BE2C (cell line): ENCODE measurements at regions not wholly inside any gene's neighbourhood (a gene's known extent, or its start where the extent isn't known, plus 50 kb on each side); places are given as distances from the start of the nearest gene placed in this dataset.

Experiments
- DNase-seq: peaks from one replicate; pipeline ENCODE4 v3.0.0-alpha.2; 2020
- H3K27me3 ChIP-seq: fragments of 250-450 bp; sonication (Bioruptor Pico); 2 replicates; pipeline ENCODE4 v1.5.1; 2020; ENCODE audit warnings: mild to moderate bottlenecking
- H3K36me3 ChIP-seq: fragments of 250-450 bp; sonication (Bioruptor Pico); 2 replicates; pipeline ENCODE4 v1.5.1; 2020; ENCODE audit warnings: mild to moderate bottlenecking
- H3K4me1 ChIP-seq: fragments of 250-450 bp; sonication (Bioruptor Pico); 2 replicates; pipeline ENCODE4 v1.5.1; 2020
- H3K4me3 ChIP-seq: 2 replicates; pipeline ENCODE4 v1.5.1; 2011; ENCODE audit warnings: low read depth, low read length
- H3K9me3 ChIP-seq: fragments of 250-450 bp; sonication (Bioruptor Pico); 2 replicates; pipeline ENCODE4 v1.5.1; 2020
- TF ChIP-seq, protein P1 (sequence below): IDR thresholded peaks from 2 replicates; pipeline ENCODE4 v1.5.1; 2012; ENCODE audit warnings: mild to moderate bottlenecking, low read depth, low read length

DNA sequence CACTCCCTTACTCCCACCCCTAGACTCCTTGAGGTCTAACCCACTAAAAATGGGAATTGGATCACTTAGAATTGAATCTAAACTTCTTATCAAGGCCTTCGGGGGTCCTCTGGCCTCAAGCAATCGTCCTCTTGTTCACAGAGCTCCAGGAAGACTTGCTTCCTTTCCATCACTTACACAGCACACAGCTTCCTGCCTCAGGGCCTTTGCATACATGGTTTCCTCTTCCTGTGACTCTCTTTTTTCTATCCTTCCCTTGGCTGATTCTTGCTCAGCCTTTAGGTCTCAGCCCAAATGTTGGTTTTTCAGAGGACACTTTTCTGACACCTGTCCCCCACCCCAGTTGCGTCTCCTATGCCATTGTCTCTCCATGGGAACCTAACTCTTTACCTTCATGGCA, 50.0 kb upstream of the ALDH1B1 start:
- no peaks in the 10 kb centered on the region for H3K4me1 ChIP-seq
- no peak overlapping the region for H3K4me3 ChIP-seq
- DNase-seq, result no peak
- no peaks in the 10 kb centered on the region; the same call in 1 of the 2 replicates for H3K9me3 ChIP-seq
- no peaks in the 10 kb centered on the region for H3K36me3 ChIP-seq
- TF ChIP-seq, protein P1, sequence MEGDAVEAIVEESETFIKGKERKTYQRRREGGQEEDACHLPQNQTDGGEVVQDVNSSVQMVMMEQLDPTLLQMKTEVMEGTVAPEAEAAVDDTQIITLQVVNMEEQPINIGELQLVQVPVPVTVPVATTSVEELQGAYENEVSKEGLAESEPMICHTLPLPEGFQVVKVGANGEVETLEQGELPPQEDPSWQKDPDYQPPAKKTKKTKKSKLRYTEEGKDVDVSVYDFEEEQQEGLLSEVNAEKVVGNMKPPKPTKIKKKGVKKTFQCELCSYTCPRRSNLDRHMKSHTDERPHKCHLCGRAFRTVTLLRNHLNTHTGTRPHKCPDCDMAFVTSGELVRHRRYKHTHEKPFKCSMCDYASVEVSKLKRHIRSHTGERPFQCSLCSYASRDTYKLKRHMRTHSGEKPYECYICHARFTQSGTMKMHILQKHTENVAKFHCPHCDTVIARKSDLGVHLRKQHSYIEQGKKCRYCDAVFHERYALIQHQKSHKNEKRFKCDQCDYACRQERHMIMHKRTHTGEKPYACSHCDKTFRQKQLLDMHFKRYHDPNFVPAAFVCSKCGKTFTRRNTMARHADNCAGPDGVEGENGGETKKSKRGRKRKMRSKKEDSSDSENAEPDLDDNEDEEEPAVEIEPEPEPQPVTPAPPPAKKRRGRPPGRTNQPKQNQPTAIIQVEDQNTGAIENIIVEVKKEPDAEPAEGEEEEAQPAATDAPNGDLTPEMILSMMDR, result no peak
- no peaks in the 10 kb centered on the region for H3K27me3 ChIP-seq

GRCh38 chr9:38342096-38342495, 50.4 kb upstream of the ALDH1B1 start:
- TF ChIP-seq, protein P1, result no peak
- Histone ChIP-seq H3K4me1 (no peaks in the 10 kb centered on the region), H3K4me3 (no peak overlapping the region), H3K27me3 (no peaks in the 10 kb centered on the region), H3K36me3 (no peaks in the 10 kb centered on the region), H3K9me3 (no peaks in the 10 kb centered on the region; the same call in 1 of the 2 replicates)
- no peak for DNase-seq

DNA sequence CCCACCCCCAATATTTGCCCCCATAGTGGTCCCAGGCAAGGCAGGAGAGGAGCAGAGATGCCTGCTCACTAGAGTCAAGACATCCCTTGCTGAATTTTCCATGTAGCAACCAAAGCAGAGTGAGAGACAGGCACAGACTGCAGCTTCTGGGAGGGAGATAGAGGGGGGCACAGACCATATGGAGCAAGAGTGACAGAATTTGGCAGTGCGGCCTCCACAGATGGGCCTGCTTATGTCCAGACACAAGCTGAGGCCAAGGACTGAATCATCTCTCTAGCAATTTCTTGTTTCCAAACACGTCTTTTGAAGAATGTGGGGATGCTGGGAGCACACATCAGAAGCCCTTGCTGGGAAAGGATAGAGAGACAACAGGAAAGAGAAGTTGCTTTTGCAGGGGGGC, 53.0 kb upstream of the ALDH1B1 start:
- no peaks in the 10 kb centered on the region; the same call in 1 of the 2 replicates for H3K9me3 ChIP-seq
- H3K4me3 ChIP-seq, result no peak overlapping the region
- no peaks in the 10 kb centered on the region for H3K4me1 ChIP-seq
- no peaks in the 10 kb centered on the region for H3K36me3 ChIP-seq
- TF ChIP-seq, protein P1, result no peak
- no peaks in the 10 kb centered on the region for H3K27me3 ChIP-seq
- DNase-seq, result no peak

GRCh38 chr9:38339087-38339486, 53.4 kb upstream of the ALDH1B1 start:
- Histone ChIP-seq H3K9me3 (no peaks in the 10 kb centered on the region; the same call in 1 of the 2 replicates), H3K4me3 (no peak overlapping the region), H3K4me1 (no peaks in the 10 kb centered on the region), H3K27me3 (no peaks in the 10 kb centered on the region), H3K36me3 (no peaks in the 10 kb centered on the region)
- TF ChIP-seq, protein P1, result no peak
- DNase-seq, result no peak

DNA sequence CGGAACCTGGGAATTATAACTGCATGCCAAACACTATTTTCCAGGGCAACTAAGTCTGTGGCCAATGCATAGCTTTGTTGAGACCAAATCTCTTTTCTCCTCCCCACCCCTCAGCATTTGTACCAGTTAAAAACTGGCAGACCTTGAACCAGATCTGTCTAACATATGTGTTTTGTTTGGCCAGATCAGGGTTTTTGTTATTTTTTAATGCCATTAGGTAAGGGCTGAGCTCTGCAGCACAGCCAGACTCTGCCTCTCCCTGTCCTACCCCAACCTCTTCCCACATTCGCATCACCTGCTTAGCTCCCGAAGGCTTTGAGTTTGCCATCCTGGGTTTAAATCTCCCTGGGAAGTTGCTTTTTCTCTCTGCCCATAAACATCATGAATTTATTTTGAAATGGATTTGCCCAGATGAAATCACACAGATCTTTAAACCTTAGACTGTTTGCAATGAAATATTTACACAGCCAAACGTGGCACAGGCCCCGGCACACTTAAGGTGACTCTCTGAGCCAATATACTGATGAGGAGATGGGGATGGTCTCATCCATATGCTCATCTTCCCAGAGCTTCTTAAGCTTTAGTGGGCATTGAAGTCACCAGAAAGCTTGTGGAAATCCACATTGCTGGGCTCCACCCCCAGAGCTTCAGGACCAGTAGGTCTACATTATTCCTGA, 54.0 kb upstream of the ALDH1B1 start:
- no peaks in the 10 kb centered on the region; the same call in 1 of the 2 replicates for H3K9me3 ChIP-seq
- H3K36me3 ChIP-seq, result no peaks in the 10 kb centered on the region
- DNase-seq, result no peak
- no peak overlapping the region for H3K4me3 ChIP-seq
- TF ChIP-seq, protein P1, result no peak
- H3K4me1 ChIP-seq, result no peaks in the 10 kb centered on the region
- no peaks in the 10 kb centered on the region for H3K27me3 ChIP-seq

- Histone ChIP-seq H3K27me3 (no peaks in the 10 kb centered on the region), H3K36me3 (no peaks in the 10 kb centered on the region), H3K9me3 (no peaks in the 10 kb centered on the region; the same call in 1 of the 2 replicates), H3K4me1 (no peaks in the 10 kb centered on the region), H3K4me3 (no peak overlapping the region)
- no peak for DNase-seq
- TF ChIP-seq, protein P1, result no peak
These were observed 54.7 kb upstream of the ALDH1B1 start for GRCh38 chr9:38337706-38338264.
